HG03060 (cell line): ENCODE measurements at regions not wholly inside any gene's neighbourhood (a gene's known extent, or its start where the extent isn't known, plus 50 kb on each side); places are given as distances from the start of the nearest gene placed in this dataset.

ENCODE experiments used
- ATAC-seq: cut with Tn5 transposase; IDR thresholded peaks from one replicate; pipeline ENCODE4 v1.9.1; 2021; ENCODE audit warnings: low read depth, moderate number of reproducible peaks; ENCODE audit not compliant: unreplicated experiment

DNA sequence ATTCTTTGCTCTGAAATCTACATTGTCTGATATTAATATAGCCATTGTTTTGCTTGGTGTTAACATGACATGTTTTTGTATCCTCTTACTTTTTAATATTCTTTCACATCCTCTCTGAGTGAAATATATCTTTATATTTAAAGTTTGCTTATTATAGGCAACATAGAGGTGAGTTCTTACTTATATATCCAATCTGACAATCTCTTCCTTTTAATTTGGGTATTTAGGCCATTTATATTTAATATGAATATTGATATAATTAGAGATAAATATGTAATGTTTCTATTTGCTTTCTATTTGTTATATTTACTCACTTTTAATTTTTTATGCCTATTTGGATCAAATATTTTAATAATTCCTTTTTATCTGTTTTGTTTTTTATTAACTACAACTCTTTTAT, 554.1 kb upstream of the SALL1 start:
- no peak for ATAC-seq

DNA sequence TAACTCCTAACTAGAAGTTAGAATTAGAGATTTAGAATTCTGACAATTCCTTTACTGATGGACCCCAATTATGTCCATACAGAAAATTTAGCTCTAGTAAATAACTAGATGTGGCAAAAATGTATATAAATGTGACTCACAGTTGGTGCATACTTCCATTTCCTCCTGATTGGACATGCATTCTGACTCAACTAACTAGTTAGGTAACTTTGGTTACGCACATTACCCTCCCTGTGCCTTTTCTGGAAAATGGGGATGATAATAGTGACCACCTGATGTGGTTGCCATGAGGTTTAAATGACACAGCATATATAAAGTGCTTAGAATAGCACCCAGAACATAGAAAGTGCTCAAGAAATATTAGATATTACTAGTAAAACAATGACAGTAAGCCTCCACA, 550.0 kb upstream of the SALL1 start:
- no peak for ATAC-seq

DNA sequence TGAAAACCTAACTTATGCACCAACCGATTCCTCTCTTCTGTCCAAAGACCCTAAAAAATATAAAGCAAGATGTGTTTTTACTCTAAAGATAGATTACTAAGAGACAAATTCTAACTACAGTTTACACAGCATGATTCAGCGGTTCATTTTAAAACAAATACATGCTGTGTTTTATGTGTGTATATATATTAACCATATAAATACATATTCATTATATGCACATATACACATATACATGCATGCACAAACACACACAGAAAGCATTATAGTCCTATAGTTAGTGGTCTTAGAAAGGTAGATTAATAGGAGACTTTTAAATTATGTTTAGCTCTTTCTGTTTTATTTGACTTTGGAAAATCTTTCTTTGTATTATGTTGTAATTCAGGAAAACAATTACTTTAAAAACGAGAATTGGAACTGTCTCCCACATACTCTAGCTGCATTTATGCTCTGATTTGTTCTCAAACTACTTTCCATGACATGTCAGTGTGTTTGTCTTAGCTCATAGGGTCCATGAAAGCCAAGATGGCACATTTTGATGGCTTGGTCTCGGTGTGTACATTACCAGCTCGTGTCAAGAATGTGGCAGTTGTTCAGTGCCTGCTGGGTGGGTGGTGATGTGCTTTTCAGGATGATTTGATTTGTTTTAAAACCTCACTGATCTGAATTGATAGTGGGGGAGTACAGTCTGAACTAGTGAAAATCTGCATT, 548.8 kb upstream of the SALL1 start:
- no peak for ATAC-seq

DNA sequence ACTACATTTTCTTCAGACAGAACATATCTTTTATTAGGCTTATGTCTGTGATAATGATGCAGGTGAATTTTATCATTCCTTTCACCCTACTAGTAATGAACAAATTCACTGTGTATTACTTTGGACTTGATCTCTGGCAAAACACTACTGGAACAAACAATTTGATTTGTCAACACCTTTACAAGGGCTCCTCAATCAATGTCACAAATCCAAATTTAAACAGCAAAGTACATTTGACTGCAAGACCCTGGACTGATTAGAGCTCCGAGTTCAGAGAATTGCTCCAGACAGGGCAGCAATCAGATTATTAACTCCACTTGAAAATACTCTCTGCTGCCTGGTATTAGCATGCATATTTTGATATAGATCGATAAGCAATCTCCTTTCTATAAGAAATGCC, 547.6 kb upstream of the SALL1 start:
- ATAC-seq = no peak

DNA sequence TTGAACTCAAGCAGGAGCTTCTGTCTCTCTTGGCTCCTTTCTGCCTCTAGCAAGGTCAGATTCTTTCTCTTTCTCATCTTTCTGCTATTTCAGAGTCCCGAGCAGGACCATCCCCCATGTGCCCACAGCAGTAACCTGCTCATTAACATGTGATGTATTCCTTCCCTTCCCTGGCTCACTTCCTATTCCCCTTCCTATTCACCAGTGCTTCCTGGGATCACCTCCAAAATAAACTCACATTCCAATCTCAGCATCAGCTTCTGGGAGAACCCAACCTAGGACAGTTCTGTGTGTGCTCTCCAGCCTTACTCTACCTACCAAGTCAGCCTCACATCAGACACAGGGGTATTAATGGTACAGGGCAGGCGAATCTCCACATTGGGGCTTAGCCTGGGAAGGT, 546.4 kb upstream of the SALL1 start:
- no peak for ATAC-seq

DNA sequence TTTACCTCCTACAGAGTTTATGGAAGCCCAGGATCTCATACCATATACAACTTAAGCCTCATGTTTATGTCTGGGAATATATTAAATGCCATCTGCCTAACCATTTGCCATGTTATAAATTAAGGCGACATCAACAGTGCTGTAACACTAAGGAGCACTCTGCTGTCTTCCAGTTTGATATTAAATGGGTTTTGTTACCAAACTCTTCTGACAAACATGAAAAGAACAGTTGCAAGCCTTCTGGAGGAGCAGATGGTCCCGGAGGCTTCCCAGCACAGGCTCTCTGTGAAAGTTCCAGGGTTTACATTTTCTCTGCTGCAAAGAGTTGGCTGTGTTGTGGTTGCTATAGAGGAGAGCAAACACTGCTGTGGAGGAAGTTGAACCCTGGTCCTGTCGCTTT, 545.3 kb upstream of the SALL1 start:
- no peak for ATAC-seq

DNA sequence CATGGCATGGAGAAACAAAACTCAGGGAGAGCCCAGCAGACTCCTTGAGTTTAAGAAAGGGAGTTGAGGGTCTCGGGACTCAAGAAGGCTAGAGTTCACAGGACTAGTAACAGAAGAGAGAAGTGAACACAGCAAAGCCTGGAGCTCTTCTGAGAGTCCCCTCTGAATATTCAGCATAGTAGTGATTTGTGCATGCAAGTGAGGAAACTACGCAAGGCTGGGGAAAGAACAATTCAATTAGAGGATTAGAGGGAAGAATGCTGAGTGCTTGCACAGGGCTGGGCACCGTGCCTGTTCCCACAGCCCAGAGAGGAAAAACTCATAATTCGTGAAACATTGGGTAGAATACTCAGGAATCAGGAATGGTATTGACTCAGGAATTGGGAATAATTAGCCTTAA, 540.0 kb upstream of the SALL1 start:
- ATAC-seq = no peak

DNA sequence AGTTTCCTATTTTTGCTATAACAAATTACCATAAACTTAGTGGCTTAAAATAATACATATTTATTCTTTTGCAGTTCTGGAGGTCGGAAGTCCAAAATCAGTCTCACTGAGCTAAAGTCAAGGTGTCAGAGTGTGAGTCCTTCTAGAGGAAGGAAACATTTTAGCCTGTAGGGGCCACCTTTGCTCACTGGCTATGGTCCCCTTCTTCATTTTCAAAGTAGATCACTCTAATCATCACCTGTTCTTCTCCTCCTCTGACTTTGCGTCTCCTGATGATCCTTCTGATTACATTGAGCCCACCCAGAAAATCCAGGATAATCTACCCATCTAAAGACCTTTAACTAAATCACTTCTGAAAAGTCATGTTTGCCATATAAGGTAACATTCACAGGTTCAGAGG, 534.4 kb upstream of the SALL1 start:
- no peak for ATAC-seq

DNA sequence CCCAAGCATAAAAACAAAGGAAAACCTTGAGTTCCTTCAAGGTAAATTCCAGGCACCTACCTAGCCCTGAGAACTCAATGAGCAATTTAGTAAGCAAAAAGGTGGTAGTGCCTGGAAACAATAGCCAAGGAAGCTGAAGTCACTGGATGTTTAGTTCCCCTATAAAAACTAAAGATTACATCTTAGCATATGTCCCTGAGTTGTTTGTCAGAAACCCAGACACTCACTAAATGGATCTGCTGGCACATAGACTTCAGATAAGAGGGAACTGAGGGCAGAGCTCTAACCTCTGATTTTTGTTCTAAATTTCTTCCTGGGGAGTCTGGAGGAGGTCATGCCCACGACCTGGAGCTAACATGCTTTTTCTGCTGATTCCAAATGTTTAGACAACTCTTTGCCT, 532.8 kb upstream of the SALL1 start:
- ATAC-seq = no peak

DNA sequence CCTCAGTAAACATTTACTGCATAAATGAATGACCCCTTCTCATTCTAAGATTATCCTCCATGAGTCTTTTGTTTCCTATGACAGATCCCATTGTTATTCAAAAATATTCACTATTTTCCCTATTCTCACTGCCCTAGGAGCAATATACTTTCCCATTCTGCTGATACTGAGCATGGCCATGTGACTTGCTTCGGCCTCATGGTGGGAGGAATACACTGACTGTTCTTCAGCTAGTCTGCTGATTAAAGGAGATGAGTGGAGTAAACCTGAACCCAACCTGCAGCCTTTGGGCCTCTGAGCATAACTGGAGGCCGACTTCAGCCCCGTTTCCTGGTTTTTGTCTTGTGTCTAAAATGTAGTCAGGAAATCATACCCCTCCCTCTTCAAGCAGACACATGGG, 531.8 kb upstream of the SALL1 start:
- no peak for ATAC-seq

DNA sequence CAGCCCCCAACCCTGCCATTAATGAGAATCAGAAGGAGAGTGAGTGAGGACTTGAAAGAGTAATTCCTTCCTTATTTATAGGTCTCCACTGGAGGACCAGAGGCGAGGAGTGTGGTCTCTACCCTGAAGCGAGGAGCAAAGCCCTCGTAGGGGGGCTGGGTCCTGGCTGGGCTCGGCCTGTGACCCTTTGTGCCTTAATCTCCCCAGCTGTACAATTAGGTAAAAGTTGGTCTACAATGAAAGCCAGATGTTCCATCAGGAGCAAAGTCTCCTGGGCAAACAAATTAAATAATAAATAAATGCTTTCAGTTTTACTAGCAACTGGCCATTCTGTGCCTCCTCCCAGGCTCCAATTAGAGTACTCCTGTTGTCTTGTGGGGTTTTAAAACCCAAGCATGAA, 523.5 kb upstream of the SALL1 start:
- ATAC-seq = no peak

DNA sequence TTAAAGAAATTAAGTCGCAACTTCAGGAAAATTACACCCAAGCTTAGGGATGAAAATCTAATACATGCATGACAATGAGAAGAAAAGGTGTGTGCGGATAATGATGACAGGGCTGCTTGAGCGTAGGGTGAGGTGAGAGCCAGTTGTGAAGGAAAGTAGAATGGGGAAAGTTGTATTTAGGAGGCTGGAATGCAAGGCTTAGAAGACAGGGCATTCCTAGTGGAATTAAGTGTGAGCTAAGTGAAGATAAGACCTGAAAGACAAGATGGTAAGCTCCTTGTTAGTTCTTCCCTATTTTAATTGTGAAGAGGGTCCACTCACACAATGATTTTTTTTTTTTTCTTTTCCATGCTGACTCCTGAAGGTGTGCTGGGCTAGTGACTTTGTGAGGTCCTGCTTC, 519.5 kb upstream of the SALL1 start:
- ATAC-seq = no peak

DNA sequence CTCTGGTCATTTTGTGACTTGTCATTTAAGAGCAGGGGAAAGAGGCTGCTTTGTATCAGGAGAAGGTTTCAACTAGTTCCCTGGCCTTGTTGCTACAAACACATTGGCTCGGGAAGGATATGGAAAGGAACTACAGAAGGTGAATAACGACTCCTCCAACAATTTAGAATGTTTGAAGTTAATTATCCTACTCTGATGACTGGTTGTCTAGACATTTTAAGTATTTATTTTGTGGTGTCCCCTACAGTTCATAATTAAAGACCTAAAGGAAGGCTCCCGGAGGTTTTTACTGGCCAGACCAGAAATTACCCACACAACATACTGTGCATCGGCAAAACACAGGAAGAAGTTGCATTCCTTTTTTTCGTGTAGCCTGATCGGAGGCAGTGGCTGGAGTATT, 515.8 kb upstream of the SALL1 start:
- no peak for ATAC-seq

DNA sequence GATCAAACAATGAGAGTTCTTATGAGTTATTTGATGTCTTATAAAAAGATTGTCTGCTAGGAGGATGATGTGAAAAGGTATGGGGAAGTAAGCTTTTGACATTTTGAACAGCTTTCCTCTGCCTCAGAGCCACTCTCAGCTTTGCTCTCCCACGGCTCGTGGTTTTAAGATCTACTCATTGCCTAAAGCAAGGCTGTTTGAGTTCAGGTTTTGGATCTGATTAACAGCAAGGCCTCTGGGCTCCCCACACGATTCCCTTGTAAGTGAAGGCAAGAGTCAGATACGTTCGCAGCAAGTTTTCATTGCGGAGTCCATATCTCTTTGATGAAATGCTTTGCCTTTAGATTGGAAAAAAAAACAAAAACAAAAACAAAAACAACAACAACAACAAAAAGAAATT, 515.0 kb upstream of the SALL1 start:
- ATAC-seq = no peak

DNA sequence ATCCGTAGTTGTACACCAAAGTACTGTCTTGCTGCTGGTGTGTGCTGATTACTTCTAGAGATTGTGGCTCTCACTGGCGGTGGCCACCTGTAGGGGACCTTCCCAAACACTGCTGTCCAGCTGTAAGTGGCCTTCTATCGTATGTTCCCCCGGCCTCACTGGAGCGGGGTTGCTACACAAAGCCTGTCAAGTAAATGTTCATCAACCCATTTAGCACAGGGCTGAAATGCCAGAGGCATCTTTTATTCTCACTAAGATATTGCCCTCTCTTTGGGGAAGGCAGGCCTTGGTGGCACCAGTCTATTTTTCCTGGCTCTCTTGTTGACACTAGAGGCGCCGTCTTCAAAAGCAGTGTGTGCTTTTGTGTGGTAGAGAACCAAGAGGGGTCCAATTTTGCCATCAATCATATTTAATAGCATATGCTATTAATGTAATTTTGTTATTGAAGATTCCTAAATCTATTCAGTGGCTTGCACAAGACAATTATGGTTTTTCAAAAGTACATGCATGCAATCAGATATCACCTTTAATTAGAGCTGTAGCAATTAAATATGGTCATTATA, 514.4 kb upstream of the SALL1 start:
- ATAC-seq = no peak

DNA sequence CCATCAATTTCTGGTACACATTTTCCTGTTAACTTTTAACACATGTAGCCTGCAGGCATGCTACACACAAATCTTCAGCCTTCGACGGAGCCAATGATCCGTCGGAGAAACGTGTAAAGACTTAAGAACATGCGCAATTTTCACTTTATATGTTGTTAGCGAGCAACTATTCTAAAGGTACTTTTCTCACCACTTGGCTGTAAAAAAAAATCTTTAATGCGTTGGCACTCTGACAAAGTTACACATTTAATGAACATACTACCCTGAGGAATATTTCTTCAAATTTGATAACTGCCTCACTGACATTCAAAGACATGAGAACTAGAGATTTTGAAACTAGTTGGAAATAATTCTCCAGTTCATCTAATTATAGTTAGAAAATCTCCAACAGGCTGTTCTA, 507.5 kb upstream of the SALL1 start:
- ATAC-seq = no peak

DNA sequence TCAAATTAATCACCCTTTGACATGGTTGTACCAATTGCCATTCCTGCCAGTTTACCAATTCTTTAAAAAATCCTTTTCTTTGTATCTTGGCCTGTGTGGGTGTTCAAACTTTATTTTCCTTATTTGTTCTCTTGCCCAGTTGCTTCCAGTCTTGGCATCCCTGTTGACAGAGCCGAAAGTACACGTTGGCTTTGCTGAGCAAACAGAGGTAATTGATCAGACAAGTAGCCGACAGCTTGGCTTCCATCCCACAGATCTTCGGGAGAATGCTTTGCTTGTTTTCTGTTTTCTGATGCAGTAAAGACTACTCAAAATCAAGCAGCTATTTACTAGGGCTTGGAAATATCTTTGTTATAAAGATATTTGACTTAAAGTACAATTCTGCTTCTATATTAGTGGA, 506.8 kb upstream of the SALL1 start:
- ATAC-seq = no peak

DNA sequence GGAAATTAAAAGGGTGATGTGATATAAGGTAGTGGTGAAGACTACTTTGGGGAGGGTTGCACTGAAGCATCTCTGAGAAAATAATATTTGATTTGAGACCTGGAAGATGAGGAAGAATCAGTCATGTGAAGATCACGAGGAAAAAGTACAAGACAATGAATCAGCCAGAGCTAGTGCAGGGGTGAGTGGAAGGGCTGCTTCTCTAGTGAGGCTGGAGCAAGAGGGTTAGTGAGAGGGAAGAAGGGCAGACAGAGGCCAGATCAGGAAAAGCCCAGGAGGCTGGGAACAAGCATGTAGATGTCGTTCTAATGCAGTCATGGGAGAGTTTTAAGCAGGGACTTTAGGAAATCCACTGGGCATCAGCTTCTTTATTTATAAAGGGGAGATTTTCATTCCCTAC, 504.2 kb upstream of the SALL1 start:
- ATAC-seq = no peak

DNA sequence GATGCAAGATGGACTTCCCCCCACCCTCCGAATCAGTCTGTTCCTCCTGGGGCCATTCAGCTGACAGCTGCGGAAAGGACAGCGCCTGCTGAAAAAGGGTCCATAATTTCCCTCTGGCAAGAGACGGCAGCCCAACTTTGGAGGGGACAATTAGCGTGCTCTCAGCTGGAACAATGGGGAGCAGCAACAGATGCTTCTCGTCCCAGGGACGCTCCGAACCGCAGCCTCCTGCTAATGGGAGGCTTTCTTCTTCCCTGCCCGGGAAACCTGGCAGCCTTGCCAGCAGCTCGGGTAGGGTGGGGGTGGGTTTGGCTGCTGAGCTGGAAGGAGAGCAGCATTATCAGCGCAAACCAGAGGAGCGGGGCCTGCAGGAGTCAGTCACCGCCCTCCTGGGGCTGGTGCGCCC, 500.0 kb upstream of the SALL1 start:
- no peak for ATAC-seq

DNA sequence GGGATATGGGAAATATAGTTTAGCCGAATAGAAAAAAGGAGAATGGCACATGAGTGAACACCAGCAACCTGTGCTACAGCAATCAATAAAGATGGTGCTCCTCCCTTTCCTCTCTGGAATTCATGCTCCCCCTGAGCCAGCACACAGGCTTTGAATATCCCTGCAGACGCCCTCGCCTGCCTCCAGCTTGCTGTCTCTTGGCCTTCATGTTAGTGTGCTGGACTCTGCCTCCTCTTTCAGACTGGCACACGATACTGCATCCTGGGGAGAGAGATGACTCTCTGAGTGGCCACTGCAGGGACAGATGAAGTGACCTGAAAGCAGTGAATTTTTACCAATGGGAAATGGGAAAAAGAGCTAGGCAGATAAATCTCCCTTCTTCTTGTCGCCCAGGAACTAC, 498.6 kb upstream of the SALL1 start:
- no peak for ATAC-seq

DNA sequence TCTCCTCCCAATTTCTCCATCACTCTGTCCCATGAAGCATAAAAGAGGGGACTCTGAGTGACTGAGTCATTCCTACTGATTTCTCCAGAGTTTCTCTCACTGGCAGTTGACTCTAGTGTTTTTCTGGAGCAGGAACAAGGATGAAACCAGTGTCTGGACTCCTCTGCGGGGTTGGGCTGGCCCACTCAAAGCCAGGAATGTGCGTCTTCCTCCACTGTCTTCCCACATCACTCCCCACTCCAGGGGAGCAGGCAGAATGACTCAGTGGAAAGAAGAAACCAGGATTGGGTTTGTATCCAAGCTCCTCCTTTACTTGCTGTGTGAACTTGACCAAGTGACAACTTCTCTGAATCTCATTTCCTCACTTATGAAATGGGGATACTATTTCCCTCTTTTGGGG, 497.5 kb upstream of the SALL1 start:
- no peak for ATAC-seq

DNA sequence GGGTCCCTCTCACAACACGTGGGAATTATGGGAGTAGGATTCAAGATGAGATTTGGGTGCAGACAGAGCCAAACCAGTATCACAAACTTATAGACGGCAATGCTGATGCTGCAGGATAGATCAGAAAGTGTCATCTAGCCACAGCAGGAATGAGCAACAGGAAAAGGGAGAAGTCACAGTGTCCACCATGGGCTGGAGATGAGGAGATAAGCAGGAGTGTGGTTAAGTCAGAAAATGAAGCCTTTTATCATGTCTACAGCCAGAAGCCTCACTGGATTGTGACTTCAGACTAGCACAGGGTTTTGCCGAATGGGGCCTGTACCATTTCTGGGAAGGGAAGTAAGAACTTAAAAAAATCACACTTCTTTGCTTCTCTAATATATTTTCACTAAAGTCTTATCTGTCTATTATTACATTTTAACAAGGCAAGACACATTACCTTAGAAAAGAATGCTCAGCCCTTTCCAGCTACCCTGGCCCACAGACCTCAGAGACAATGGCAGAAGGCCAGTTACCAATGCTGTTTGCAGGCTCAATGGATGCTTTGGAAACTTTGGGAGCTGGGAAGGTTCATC, 490.2 kb upstream of the SALL1 start:
- no peak for ATAC-seq

DNA sequence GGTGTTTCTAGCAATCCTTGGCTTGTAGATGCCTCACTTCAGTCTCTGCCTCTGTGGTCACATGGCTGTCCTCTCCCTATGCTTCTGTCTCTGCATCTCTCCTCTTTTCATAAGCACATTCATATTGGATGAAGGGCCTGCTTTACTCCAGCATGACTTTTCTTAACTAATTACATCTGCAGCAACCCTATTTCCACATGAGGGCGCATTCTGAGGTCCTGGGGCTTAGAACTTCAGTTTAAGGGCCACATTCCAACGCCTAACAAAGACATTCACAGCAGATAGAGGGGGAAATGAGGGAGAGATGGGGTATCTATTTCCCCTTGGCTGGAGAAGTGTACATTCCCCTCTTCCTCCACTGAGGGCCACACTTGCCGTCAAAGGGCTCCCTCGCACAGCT, 489.1 kb upstream of the SALL1 start:
- ATAC-seq = no peak
